ENCODE measurements at regions not wholly inside any gene's neighbourhood (a gene's known extent, or its start where the extent isn't known, plus 50 kb on each side); places are given as distances from the start of the nearest gene placed in this dataset.
"Not testable (repeated sequence)": the region's sequence is repeated elsewhere in the genome, so short reads cannot be mapped to it uniquely, and the experiment has no call there.

GRCh38 chr17:70278844-70279462 is 109.6 kb downstream of the KCNJ2 start:
- no peak for DNase-seq (ENCODE audit: extremely low read depth, low read depth)

- DNase-seq (ENCODE audit: extremely low read depth, low read depth) = no peak
Observed at GRCh38 chr17:70286391-70286790, 117.1 kb downstream of the KCNJ2 start.

GRCh38 chr17:70288540-70289290 is 119.4 kb downstream of the KCNJ2 start:
- no peak for DNase-seq (ENCODE audit: extremely low read depth, low read depth)

GRCh38 chr17:70290770-70291169 is 121.4 kb downstream of the KCNJ2 start:
- no peak for DNase-seq (ENCODE audit: extremely low read depth, low read depth)

- DNase-seq (ENCODE audit: extremely low read depth, low read depth) = no peak
Observed at GRCh38 chr17:70292366-70292765, 123.0 kb downstream of the KCNJ2 start.

GRCh38 chr17:70293564-70294310 is 124.4 kb downstream of the KCNJ2 start:
- DNase-seq (ENCODE audit: extremely low read depth, low read depth) = not testable (repeated sequence)

GRCh38 chr17:70295329-70295728 is 126.0 kb downstream of the KCNJ2 start:
- DNase-seq (ENCODE audit: extremely low read depth, low read depth) = no peak

- no peak for DNase-seq (ENCODE audit: extremely low read depth, low read depth)
Observed at GRCh38 chr17:70295731-70296130, 126.4 kb downstream of the KCNJ2 start.

GRCh38 chr17:70296456-70296855 is 127.1 kb downstream of the KCNJ2 start:
- DNase-seq (ENCODE audit: extremely low read depth, low read depth) = no peak

GRCh38 chr17:70297397-70297796 is 128.1 kb downstream of the KCNJ2 start:
- no peak for DNase-seq (ENCODE audit: extremely low read depth, low read depth)

- DNase-seq (ENCODE audit: extremely low read depth, low read depth) = no peak
Observed at GRCh38 chr17:70298929-70299531, 129.7 kb downstream of the KCNJ2 start.

- DNase-seq (ENCODE audit: extremely low read depth, low read depth) = no peak
Observed at GRCh38 chr17:70307430-70308225, 138.3 kb downstream of the KCNJ2 start.

- no peak for DNase-seq (ENCODE audit: extremely low read depth, low read depth)
Observed at GRCh38 chr17:70308618-70309017, 139.3 kb downstream of the KCNJ2 start.

- DNase-seq (ENCODE audit: extremely low read depth, low read depth) = no peak
Observed at GRCh38 chr17:70310221-70310672, 140.9 kb downstream of the KCNJ2 start.

GRCh38 chr17:70313086-70313852 is 143.9 kb downstream of the KCNJ2 start:
- DNase-seq (ENCODE audit: extremely low read depth, low read depth) = no peak

GRCh38 chr17:70314096-70314495 is 144.8 kb downstream of the KCNJ2 start:
- no peak for DNase-seq (ENCODE audit: extremely low read depth, low read depth)

GRCh38 chr17:70314506-70314905 is 145.2 kb downstream of the KCNJ2 start:
- DNase-seq (ENCODE audit: extremely low read depth, low read depth) = no peak

- DNase-seq (ENCODE audit: extremely low read depth, low read depth) = no peak
Observed at GRCh38 chr17:70317421-70317820, 148.1 kb downstream of the KCNJ2 start.

- DNase-seq (ENCODE audit: extremely low read depth, low read depth) = no peak
Observed at GRCh38 chr17:70318051-70318450, 148.7 kb downstream of the KCNJ2 start.

- DNase-seq (ENCODE audit: extremely low read depth, low read depth) = no peak
Observed at GRCh38 chr17:70319516-70319915, 150.2 kb downstream of the KCNJ2 start.
